Nephron (organoid): ENCODE measurements at regions not wholly inside any gene's neighbourhood (a gene's known extent, or its start where the extent isn't known, plus 50 kb on each side); places are given as distances from the start of the nearest gene placed in this dataset.

Experiments used
- H3K27ac Mint-ChIP-seq, 3 experiments: 2 replicates each; pipeline ENCODE4 v1.8.0; 2020; ENCODE audit warnings: mixed read lengths in 3 of 3, mild to moderate bottlenecking in 2 of 3, moderate library complexity in 1 of 3
- H3K27me3 Mint-ChIP-seq: 2 replicates; pipeline ENCODE4 v1.8.0; 2021; ENCODE audit warnings: low read depth, mild to moderate bottlenecking, moderate library complexity, mixed read lengths
- H3K36me3 Mint-ChIP-seq: 2 replicates; pipeline ENCODE4 v1.8.0; 2020; ENCODE audit warnings: low read depth, mixed read lengths
- H3K4me1 Mint-ChIP-seq: 2 replicates; pipeline ENCODE4 v1.8.0; 2020; ENCODE audit warnings: mixed read lengths
- H3K4me3 Mint-ChIP-seq, 3 experiments: 2 replicates each; pipeline ENCODE4 v1.8.0; 2020; ENCODE audit warnings: mild to moderate bottlenecking in 3 of 3, mixed read lengths in 3 of 3, moderate library complexity in 2 of 3
- H3K9me3 Mint-ChIP-seq: 2 replicates; pipeline ENCODE4 v1.8.0; 2020; ENCODE audit warnings: mixed read lengths
- TF ChIP-seq, protein P1 (sequence below), 3 experiments: fragments of 200-600 bp; sonication (generic); IDR thresholded peaks; one replicate each; pipeline ENCODE4 v1.5.0; 2021; ENCODE audit warnings: antibody characterized with exemption in 3 of 3; ENCODE audit not compliant: unreplicated experiment in 3 of 3

DNA sequence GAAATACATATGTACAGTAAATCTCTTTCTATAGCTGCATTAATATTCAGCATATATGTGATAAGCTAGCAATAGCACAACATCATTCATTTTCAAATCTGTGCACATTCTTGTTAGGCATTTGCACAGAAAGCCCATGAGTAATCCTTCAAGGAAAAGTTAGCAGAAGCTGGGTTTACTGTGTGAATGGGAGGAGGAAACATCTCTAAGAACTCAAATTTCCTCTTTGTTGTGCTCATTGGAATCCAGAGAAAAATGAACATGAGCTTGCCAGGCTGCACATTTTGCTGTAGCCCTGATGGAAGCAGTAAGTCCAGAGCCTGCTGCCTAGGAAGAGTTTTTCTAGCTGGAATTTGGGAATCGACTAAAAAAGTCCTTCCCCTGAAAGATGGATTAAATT lies 214.2 kb upstream of the FOXD3 start:
- TF ChIP-seq, protein P1, sequence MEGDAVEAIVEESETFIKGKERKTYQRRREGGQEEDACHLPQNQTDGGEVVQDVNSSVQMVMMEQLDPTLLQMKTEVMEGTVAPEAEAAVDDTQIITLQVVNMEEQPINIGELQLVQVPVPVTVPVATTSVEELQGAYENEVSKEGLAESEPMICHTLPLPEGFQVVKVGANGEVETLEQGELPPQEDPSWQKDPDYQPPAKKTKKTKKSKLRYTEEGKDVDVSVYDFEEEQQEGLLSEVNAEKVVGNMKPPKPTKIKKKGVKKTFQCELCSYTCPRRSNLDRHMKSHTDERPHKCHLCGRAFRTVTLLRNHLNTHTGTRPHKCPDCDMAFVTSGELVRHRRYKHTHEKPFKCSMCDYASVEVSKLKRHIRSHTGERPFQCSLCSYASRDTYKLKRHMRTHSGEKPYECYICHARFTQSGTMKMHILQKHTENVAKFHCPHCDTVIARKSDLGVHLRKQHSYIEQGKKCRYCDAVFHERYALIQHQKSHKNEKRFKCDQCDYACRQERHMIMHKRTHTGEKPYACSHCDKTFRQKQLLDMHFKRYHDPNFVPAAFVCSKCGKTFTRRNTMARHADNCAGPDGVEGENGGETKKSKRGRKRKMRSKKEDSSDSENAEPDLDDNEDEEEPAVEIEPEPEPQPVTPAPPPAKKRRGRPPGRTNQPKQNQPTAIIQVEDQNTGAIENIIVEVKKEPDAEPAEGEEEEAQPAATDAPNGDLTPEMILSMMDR (IDR thresholded peaks at IDR 0.05; ENCODE audit: unreplicated experiment in 3 of 3): no peak
- no peak overlapping the region for H3K27ac Mint-ChIP-seq
- no peaks in the 10 kb centered on the region for H3K4me1 Mint-ChIP-seq
- no peak overlapping the region for H3K4me3 Mint-ChIP-seq
- H3K36me3 Mint-ChIP-seq: no peaks in the 10 kb centered on the region
- peaks cover 6% of the 10 kb centered on the region for H3K27me3 Mint-ChIP-seq
- H3K9me3 Mint-ChIP-seq: no peaks in the 10 kb centered on the region

DNA sequence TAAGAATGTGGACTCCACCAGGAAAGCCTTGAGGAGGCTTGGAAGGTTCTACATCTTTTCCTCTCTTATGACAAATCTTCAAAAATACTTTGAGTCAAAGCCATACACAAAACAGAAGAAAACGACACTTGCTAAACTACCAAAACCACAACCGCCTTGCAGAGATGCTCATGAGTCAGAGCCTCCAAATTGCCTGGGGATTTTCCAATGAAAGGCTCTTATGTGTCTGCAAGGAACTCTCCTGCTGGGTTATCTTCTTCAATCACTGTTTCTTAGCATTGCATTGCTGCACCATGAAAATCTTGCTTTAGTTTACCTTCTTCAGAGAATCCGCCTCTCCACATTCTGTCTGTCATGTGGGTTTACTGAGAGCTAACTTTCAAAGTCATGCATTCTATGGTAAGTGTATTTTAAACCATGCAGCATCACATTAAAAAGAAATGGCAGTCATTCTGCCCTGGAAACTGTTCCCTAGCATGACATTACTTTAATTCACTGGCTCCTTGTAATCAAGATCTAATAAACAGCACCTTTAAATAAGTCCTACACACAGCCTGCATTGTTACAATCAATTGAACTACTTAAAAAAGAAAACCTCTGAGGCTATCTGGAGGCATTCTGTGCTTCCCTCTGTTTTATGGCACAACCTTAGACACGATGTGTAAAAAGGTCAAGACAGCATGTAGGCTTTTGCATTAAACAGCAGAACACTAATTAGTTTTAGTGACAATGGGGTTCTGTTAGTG lies 210.0 kb upstream of the FOXD3 start:
- Mint-ChIP-seq H3K27ac (no peak overlapping the region), H3K27me3 (peaks cover 6% of the 10 kb centered on the region), H3K9me3 (no peaks in the 10 kb centered on the region), H3K4me3 (no peak overlapping the region), H3K36me3 (no peaks in the 10 kb centered on the region), H3K4me1 (no peaks in the 10 kb centered on the region)
- TF ChIP-seq, protein P1 (IDR thresholded peaks at IDR 0.05; ENCODE audit: unreplicated experiment in 3 of 3): no peak

DNA sequence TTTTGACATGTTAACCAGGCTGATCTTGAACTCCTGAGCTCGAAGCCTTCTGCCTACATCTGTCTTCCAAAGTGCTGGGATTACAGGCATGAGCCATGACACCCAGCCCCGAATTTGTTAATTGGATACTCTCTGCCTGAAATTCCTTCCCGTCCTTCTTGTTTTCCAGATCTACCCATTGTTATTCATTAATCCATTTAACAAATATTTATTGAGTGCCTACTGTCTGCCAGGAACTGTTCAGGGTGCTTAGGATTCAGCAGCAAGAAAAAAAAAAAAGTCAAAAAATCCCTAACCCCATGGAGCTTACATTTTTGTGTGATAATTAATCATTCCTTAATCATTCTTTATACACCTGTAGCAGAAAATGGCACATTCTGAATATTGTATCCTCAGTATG lies 206.8 kb upstream of the FOXD3 start:
- Mint-ChIP-seq H3K9me3 (no peaks in the 10 kb centered on the region), H3K4me1 (no peaks in the 10 kb centered on the region), H3K27ac (no peak overlapping the region), H3K4me3 (no peak overlapping the region), H3K27me3 (no peaks in the 10 kb centered on the region), H3K36me3 (no peaks in the 10 kb centered on the region)
- TF ChIP-seq, protein P1 (IDR thresholded peaks at IDR 0.05; ENCODE audit: unreplicated experiment in 3 of 3): no peak

DNA sequence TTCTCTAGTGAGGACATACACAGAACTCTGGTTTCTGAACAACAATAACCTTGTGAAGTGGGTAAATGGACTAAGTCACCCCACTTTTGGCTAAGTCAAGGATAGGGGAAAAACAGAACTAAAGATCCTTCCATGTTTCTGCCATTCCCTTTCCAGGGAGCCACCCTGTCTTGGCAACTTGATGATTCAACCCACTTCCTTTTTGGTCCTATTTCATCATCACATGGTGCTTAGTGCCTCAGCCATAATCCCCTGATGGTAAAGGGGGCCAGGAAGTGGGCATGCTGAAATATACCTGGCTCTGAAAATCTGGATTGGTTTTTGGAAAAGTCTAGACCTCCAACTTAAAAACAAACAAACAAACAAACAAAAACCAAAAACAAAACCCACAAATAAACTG lies 206.4 kb upstream of the FOXD3 start:
- TF ChIP-seq, protein P1 (IDR thresholded peaks at IDR 0.05; ENCODE audit: unreplicated experiment in 3 of 3): no peak
- no peaks in the 10 kb centered on the region for H3K9me3 Mint-ChIP-seq
- no peaks in the 10 kb centered on the region for H3K36me3 Mint-ChIP-seq
- H3K4me1 Mint-ChIP-seq: no peaks in the 10 kb centered on the region
- no peak overlapping the region for H3K27ac Mint-ChIP-seq
- no peak overlapping the region for H3K4me3 Mint-ChIP-seq
- H3K27me3 Mint-ChIP-seq: no peaks in the 10 kb centered on the region

DNA sequence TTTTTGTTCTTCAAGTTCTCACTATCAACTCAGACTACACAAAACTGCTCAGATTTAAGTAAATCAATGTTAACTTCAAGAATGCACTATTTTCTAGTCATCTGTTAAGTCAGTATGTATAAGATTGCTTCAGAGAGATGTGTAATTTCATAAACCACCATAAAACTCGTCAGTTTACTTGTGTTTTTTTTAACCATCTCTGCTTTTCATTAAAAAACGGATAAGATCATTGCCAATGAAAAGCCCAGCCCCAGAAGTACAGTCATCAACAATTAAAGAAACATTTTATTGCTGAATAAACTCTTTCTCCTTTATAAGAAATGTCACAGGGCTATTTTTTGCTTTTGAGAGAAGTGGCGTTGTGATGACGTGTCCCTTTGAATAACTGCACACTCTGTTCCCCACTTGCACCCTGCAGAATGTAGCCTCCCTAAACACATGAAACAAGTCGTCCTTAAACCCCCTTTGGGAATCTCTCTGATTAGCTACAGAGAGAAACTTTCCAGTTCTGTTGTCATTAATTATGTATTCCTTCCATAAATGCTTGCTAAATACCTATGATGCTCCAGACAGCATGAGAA lies 202.7 kb upstream of the FOXD3 start:
- H3K4me1 Mint-ChIP-seq: peaks cover 8% of the 10 kb centered on the region
- H3K36me3 Mint-ChIP-seq: no peaks in the 10 kb centered on the region
- TF ChIP-seq, protein P1 (IDR thresholded peaks at IDR 0.05; ENCODE audit: unreplicated experiment in 3 of 3): no peak
- H3K27ac Mint-ChIP-seq: no peak overlapping the region
- H3K9me3 Mint-ChIP-seq: no peaks in the 10 kb centered on the region
- H3K4me3 Mint-ChIP-seq: no peak overlapping the region
- H3K27me3 Mint-ChIP-seq: no peaks in the 10 kb centered on the region

DNA sequence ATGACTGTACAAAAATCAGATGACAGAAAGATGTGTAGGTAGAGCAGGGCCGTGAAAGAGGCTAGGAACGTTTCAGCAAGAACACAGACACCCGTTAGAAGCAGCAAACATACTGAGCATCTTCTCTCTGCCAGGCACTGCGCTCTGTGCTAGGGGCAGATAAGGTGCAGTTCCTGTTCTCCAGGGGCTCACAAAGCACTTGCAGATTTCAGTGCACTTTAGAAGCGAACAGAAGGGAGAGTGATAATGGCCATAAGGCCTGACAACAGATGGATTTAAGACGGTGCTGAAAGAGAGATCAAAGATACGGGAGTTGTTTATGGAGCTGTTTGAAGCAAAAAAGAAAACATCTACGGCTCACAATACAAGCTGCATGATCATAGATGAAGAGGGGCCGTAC lies 200.3 kb upstream of the FOXD3 start:
- Mint-ChIP-seq H3K9me3 (no peaks in the 10 kb centered on the region), H3K4me3 (no peak overlapping the region), H3K36me3 (no peaks in the 10 kb centered on the region), H3K27ac (no peak overlapping the region), H3K27me3 (peaks cover 4% of the 10 kb centered on the region), H3K4me1 (peaks cover 10% of the 10 kb centered on the region)
- TF ChIP-seq, protein P1 (IDR thresholded peaks at IDR 0.05; ENCODE audit: unreplicated experiment in 3 of 3): no peak
